GM19324 (cell line): ENCODE measurements at regions not wholly inside any gene's neighbourhood (a gene's known extent, or its start where the extent isn't known, plus 50 kb on each side); places are given as distances from the start of the nearest gene placed in this dataset.

Experiments used
- ATAC-seq: cut with Tn5 transposase; IDR thresholded peaks from one replicate; pipeline ENCODE4 v1.9.1; 2021; ENCODE audit warnings: mild to moderate bottlenecking, moderate library complexity; ENCODE audit not compliant: unreplicated experiment, low FRiP score

DNA sequence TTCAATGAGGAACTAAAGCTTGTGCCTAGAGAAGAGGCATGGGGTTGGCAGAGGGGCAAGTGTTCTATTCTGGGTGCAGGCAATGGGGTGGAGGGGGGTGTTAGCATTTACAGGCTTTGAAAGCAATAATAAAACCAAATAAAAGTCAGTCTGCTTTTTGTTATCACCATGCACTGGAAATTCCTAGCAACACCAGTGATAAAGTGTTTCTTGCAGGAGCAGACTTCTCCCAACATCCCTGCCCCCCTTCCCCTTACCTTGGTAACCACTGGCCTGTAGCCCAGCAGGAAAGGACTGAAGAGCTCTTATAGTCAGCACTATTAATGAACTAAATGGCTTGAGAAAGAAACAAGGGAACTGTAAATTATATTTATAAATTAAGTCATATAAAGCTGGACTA, 65.2 kb upstream of the SESN3 start:
- no peak for ATAC-seq

DNA sequence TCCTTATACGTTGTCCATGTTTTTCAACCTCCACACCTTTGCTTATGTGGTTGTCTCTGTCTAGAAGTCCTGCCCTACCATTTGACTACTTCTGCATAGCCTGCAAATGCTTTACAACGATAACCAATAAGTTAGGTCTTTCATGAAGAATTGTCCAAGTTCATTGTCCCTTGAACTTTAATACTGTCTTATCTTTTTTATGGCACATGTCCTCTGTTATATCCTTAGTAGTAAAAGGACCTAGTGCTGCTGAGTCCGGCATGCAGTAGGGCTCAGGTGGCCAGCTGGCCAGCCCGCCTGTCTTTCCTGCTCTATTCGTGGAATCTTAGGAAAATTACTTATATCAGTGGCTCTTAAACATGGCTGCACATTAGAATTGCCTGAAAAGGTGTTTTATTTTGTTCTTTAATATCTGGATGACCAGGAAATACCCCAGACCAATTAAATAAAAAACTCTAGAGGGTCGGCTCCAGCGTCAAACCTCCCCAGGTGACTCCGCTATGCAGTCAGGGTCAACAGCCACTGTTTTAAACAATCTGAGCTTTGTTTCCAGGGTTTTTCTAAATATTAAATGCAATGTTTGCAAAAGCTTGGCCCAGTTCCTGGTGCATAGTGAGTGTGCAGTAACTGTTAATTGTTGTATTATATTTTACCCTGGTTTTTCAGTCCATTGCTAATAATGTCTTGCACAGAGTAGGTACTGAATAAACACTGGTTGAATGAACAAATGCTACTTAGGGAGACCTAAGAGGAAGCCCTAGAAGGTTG, 64.6 kb upstream of the SESN3 start:
- ATAC-seq, result no peak

DNA sequence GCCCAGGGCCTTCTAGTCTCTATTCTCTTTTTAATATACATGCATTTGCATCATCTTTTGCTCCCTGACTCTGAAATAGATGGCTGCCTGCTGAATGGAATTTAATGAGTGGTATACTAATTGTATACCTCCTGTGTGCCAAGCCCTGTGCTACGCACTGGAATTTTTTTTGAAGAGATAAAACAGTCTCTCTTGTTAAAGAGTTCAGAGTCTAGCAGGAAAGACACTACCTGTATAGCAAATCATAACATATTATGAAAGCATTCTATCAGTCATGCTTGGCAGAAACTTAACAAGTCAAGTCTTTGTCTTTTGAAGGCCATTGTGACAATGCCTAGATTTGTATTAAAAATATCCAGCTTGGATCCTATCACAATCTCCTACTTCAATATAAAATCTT, 63.7 kb upstream of the SESN3 start:
- no peak for ATAC-seq

DNA sequence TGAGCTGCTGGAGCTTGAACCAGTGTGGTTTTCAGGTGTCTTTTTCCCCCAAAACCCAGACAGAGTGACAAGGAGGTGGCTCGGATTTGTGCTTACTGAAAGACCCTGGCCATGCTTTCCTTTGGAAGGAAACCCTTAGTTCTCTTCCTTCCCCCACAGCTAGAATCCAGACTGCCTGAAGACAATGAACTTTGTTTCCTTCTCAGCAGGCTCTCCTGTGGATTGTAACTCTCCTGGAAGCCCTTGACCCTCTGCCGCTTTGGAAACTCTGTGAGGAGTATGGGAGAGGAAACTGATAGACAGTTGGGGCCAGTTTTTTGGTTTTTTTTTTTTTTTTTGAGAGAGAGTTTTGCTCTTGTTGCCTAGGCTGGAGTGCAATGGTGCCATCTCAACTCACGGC, 62.1 kb upstream of the SESN3 start:
- ATAC-seq, result no peak

DNA sequence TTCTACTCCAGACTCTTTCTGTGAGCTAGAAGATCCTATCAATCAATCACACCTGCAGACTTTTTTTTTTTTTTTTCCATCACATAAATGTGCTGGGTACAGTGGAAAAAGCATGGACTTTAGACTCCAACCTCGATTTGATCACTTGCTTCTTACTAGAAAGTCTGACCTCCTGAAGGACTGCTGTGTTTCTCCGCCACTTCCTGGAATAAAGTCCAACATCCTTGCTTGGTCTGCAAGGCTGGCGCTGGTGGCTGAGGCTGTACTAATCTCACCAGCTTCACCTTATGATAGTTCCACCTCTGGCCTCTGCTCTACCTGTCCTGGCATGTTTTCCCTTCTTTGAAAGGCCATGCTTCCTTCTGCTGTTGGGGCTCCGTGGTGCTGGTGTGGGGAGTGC, 60.9 kb upstream of the SESN3 start:
- ATAC-seq, result no peak

DNA sequence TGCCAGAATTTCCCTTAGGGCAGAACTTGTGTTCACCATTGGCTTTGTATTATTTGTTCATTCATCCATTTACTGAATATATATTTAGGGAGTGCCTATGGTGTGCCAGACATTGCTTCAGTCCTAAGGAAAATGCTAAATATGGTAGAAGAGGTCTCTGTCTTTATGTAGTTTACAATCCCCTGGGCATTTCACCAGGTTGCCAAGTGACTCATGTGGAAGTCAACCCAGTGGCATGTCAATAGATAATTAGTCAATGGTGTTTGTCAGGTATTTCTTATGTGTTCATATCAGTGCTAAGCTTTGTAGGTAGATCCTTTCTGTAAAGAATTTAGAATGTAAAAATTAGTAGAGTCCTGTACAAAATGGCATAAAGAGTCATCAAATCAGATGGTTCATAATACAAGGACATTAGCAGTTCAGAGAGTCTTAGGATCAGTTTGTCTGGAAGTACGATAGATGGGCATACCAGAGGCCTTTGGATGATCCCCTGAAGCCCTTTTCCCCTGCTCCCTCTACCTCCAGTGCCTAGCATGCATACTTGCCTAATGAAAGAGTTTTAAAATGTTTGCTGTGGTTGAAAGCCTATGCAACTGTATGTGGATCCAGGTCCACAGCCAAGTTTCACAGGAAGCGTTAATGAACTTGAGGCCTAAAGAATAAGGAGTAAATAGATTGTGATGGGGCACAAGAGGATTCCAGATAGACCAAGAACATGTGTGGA, 58.5 kb upstream of the SESN3 start:
- ATAC-seq, result no peak

GRCh38 chr11:95284057-95285052, 53.4 kb upstream of the SESN3 start:
- no peak for ATAC-seq

- ATAC-seq, result no peak
These were observed 52.6 kb upstream of the SESN3 start for GRCh38 chr11:95283650-95284049.

- no peak for ATAC-seq
These were observed 52.1 kb upstream of the SESN3 start for GRCh38 chr11:95283146-95283545.

DNA sequence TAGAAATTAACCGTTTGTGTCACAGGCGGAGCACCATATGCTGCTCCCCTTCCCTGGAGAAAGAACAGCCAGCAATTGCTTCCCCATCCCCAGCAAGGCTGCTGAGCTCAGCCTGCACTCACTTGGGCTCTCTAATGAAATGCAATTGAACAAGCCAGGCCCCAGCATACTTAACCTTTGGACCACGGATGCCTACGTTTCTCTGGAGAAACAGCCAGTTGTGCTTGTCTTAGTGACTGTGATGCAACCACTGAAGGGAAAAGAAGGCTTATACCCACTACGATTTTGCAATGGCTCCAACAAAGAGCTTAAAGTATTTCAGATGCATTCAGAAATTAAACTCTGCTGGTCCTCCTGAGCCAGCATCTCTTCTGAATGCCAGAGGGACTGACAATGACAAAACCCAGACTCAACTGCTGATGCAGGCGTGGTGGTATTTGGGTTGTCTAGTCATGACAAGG, 51.3 kb upstream of the SESN3 start:
- no peak for ATAC-seq
